ENCODE measurements at regions not wholly inside any gene's neighbourhood (a gene's known extent, or its start where the extent isn't known, plus 50 kb on each side); places are given as distances from the start of the nearest gene placed in this dataset.
"Not testable (repeated sequence)": the region's sequence is repeated elsewhere in the genome, so short reads cannot be mapped to it uniquely, and the experiment has no call there.

GRCh38 chrX:140337263-140337662, 167.6 kb downstream of the SOX3 start:
- no peak for DNase-seq

- DNase-seq: no peak
Measured at GRCh38 chrX:140318296-140318695, 186.6 kb downstream of the SOX3 start.

- DNase-seq: no peak
Measured at GRCh38 chrX:140317462-140317861, 187.4 kb downstream of the SOX3 start.

GRCh38 chrX:140298960-140299825, 205.7 kb downstream of the SOX3 start:
- DNase-seq: no peak

DNA sequence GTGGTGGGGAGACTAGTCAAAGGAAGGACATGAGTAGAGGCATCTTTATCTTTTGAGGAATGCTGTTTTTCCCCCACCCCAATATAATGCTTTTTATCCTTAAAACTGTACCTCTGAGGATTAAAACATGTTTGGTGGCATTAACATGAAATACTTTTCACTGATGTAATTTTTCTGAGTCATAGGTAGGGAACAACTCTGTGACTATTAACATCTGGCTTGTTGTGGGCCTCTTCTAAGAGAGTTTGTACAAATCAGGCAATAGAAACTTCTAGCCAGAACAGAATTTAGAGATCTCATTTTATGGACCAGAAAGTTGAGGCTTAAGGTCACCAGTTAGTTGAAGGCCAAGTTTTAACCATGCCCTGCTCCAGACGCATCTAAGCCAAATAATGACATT, 207.6 kb downstream of the SOX3 start:
- no peak for DNase-seq

DNA sequence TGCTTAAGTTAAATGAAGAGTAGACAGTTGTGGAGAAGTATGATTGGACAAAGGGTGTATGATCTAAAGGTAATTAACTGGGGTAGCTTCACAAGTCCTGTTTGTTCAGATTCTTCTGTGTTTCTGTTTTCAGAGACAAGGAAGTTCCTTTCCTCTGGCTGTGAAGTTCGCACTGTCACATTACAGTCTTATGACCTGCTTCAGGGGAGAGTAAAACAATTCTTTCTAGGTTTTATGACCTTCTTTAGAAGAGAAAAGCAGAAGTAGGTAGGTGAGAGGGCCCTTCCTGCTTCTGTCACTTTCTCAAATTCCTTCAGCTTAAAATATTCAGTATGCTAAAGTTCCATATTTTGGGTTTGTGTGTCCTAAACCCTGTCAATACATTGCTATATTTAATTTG, 211.9 kb downstream of the SOX3 start:
- no peak for DNase-seq

- no peak for DNase-seq
Measured at GRCh38 chrX:140292188-140292587, 212.7 kb downstream of the SOX3 start.

- DNase-seq: no peak
Measured at GRCh38 chrX:140274811-140275525, 229.9 kb downstream of the SOX3 start.

DNA sequence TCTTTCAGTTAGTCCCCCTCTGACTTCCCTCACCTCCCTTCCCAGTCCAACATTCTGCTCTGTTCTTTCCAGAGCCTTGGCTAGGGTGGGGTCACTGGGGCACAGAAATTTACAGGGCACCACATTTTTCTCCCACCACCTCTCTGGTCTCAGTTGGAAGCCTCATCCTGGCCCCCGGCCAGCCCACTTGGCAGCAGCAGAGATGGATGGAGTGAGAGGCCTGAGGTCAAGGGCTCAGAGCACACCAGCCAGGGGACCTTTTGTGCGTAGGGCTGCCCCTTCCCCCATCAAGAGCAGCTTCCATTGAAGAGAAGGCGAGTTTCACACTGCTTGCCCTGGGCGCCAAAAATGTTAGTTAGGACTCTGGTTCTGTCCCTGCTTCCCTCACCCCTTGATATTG, 230.9 kb downstream of the SOX3 start:
- no peak for DNase-seq

- no peak for DNase-seq
Measured at GRCh38 chrX:140250391-140250790, 254.5 kb downstream of the SOX3 start.

DNA sequence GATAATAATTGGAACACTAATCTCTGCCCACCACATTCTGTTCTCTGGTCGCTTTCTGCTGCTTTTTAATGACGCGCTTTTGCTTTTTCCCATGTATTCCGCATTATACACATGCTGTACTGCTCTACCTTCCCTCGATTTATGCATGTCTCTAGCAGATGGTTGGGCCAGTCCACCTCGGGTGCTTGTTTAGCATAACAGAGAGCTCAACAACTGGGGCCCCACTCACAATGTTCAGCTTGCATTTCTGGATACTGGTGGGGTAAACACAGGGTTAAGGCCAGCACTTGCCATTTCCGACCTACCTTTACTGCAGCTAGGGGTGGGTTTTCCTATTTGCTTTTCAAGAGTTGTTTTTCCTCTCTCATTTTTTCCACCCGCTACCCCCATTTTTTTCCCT, 255.8 kb downstream of the SOX3 start:
- DNase-seq: no peak

DNA sequence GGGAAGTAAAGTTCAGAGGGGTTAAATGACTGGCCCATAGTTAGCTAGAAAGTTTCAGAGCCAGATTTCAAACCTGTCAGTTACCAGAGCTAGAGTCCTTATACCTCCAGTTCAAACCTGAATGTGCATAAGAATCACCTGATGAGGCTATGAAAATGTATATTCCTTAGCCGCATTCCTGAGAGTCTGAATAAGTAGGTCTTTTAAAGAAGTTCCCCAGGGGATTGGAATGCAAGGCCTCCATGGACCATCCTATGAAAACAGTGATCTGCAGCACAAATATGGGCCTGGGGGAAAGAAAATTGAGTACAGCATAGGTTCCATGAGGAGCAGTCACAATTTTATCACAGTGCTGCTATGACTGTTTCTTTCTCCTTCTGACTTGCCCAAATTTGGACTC, 263.9 kb upstream of the CXorf66 start:
- no peak for DNase-seq

DNA sequence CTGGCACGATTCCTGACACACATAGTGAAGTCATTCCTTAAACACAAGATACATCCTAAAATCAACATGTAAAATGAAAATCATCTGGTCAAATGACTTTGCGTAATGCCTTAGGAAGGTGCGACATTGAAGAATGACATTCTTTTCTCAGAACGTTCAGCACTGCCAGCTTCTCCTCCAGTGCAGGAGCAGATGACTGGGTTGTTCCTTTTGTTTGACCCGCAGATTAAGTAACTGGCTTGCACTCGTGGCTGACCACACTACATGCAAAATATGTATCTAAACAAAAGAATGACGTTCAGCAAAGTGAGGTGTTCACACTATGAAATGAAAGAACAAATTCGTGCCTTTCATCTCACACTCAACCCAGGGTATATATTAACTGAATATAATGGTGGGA, 260.7 kb upstream of the CXorf66 start:
- not testable (repeated sequence) for DNase-seq

- DNase-seq: not testable (repeated sequence)
Measured at GRCh38 chrX:140215894-140216293, 250.6 kb upstream of the CXorf66 start.

GRCh38 chrX:140214518-140214917, 249.2 kb upstream of the CXorf66 start:
- DNase-seq: not testable (repeated sequence)

- no peak for DNase-seq
Measured at GRCh38 chrX:140206657-140207056, 241.3 kb upstream of the CXorf66 start.

- DNase-seq: no peak
Measured at GRCh38 chrX:140190441-140191108, 225.3 kb upstream of the CXorf66 start.

DNA sequence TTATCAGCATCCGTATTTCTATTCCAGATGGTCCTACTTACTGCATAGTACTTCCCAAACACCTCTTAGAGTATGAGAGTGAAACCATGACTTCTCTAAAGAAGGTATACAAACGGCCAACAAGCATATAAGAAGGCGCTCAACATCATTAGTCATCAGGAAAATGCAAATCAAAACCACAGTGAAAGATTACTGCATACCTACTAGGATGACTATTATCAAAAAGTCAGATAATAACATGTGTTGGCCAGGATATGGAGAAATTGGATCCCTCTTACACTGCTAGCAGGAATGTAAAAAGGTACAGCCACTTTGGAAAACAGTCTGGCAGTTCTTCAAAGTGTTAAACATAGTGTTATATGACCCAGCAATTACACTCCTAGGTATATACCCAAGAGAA, 215.3 kb upstream of the CXorf66 start:
- no peak for DNase-seq

DNA sequence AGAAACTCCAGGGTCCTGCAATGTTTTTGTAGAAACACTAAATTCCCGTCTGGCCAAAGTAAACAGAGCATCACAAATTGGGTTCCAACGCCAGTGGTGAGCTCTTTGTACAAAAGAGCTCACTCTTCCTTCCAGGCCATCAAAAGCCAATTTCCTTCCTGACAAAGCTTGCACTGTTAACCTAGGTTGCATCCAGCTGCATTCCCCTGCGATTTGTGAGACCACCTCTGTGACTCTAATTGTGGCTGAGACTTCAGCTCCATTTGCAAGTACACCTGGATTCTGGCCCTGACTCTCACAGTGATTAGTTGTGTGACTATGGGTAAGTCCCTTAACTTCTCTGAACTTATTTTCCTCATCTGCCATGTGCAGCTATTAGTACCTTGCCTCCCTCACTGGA, 212.5 kb upstream of the CXorf66 start:
- no peak for DNase-seq

DNA sequence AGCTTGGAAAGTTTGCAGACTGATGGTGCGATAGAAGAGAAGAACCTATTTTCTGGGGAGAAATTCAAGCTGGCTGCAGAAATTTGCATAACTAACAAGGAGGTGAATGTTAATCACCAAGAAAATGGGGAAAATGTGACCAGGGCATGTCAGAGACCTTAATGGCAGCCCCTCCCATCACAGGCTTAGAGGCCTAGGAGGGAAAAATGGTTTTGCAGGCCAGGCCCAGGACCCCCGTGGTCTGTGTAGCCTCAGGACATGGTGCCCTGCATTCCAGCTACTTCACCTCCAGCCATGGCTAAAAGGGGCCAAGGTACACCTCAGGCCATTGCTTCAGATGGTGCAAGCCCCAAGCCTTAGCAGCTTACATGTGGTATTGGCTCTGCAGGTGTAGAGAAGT, 207.1 kb upstream of the CXorf66 start:
- DNase-seq: no peak

DNA sequence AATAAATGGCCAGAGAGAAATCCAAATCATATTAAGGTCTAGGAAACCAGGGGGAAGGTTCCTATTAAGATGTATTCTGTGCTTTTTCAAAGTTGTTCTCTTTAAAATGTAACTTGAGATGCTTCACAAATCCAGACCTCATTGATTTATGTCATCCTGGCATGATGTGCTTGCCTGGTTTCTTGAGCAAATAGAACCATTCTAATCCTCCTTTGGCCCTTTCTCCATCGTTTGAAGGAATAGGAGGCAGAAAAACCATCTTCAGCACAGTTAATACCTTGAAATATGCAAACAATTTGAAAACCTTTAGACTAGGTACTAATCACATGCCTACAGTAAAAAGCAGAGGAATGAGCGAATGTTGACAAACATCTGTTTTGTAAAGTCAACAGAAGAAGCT, 202.2 kb upstream of the CXorf66 start:
- DNase-seq: no peak

GRCh38 chrX:140165849-140166248, 200.5 kb upstream of the CXorf66 start:
- no peak for DNase-seq

DNA sequence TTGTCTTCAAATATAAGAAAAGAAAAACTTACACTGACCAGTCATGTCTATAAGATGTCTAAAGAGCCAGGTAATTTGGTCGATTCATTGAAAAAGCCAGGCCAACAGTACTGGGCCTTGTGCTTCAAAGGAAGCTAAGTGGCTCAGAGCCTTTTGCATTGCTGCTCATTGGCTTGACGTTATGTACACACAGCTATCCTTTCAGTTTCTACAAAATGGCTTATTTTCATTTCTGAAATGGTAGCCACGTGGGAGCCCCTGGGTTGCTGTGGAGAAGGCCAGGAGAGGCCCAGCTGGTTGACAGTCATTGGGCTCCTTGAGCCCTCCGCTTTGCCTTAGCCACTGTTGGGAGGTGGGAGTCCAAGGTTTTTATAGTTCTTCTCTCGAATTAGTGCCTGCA, 199.1 kb upstream of the CXorf66 start:
- DNase-seq: no peak
